HFF-Myc (cell line): ENCODE measurements at regions not wholly inside any gene's neighbourhood (a gene's known extent, or its start where the extent isn't known, plus 50 kb on each side); places are given as distances from the start of the nearest gene placed in this dataset.

ENCODE experiments used
- DNase-seq: peaks from one replicate; pipeline ENCODE4 v3.0.0-alpha.2; 2011; ENCODE audit warnings: low read depth; ENCODE audit errors: extremely low read depth
- H3K4me3 ChIP-seq: replicated peaks from 2 replicates; pipeline ENCODE4 v1.5.1; 2011; ENCODE audit warnings: low read depth, mild to moderate bottlenecking, control low read depth, low read length
- TF ChIP-seq, protein P1 (sequence below): IDR thresholded peaks from 2 replicates; pipeline ENCODE4 v1.5.1; 2012; ENCODE audit warnings: mild to moderate bottlenecking, low read depth, low read length, control low read depth; ENCODE audit errors: missing control alignments

DNA sequence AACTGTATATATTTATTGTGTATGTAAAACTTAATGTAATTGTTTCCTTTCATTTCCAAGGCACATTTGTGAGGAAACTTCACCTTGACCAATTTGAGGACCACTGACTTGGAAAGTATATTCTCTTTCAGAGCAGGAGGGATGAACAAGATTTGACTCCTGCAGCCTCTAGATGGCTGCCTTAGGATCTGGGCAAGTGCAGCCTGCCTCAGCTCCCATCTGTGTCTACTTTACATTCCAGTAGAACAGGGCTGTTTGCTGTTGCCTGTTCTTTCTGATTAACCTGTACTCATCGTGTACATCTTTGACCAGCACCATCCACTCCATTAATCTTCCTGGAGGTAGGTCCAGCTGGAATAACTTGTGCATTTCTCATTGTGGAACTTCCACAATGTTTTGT lies 312.8 kb downstream of the HLX start:
- TF ChIP-seq, protein P1, sequence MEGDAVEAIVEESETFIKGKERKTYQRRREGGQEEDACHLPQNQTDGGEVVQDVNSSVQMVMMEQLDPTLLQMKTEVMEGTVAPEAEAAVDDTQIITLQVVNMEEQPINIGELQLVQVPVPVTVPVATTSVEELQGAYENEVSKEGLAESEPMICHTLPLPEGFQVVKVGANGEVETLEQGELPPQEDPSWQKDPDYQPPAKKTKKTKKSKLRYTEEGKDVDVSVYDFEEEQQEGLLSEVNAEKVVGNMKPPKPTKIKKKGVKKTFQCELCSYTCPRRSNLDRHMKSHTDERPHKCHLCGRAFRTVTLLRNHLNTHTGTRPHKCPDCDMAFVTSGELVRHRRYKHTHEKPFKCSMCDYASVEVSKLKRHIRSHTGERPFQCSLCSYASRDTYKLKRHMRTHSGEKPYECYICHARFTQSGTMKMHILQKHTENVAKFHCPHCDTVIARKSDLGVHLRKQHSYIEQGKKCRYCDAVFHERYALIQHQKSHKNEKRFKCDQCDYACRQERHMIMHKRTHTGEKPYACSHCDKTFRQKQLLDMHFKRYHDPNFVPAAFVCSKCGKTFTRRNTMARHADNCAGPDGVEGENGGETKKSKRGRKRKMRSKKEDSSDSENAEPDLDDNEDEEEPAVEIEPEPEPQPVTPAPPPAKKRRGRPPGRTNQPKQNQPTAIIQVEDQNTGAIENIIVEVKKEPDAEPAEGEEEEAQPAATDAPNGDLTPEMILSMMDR = no peak
- H3K4me3 ChIP-seq = no peak overlapping the region
- no peak for DNase-seq

DNA sequence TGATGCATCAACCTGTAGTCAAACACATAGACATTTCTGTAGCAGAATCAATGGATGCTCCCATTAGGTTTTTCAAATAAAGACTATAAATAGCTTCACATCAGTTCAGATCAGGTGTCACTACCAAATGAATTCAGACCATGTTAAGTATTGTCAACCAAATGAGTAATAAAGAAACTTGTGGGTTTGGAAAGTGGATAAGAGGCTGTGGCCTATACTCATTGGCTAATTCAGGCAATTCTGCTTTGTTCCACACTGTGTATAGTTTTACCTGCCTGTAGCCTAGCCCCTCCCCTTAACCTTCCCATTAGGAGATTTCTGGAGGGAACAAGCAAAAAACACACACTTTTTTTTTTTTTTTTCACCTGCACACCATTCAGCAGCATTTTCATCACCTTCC lies 321.2 kb downstream of the HLX start:
- DNase-seq = no peak
- no peak overlapping the region for H3K4me3 ChIP-seq
- TF ChIP-seq, protein P1 = no peak

DNA sequence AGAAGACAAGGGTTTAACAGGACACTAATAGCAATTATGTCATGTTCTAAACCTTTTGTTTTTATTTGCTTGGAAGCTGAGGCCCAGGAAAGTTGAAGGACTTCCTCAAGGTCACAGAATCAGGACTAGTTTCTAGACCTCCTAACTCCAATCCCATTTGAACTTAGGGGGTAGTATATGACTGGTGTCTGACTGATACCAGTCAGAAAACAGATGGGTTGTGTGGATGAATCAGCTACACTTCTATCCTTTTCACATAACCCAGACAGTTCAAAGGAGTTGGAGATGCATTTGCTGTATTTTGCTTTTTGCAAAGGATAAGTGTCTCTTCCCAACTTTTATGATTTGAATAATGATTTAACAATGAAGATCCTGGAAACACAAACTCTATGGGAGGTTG lies 322.5 kb downstream of the HLX start:
- TF ChIP-seq, protein P1 = no peak
- no peak overlapping the region for H3K4me3 ChIP-seq
- DNase-seq = no peak

DNA sequence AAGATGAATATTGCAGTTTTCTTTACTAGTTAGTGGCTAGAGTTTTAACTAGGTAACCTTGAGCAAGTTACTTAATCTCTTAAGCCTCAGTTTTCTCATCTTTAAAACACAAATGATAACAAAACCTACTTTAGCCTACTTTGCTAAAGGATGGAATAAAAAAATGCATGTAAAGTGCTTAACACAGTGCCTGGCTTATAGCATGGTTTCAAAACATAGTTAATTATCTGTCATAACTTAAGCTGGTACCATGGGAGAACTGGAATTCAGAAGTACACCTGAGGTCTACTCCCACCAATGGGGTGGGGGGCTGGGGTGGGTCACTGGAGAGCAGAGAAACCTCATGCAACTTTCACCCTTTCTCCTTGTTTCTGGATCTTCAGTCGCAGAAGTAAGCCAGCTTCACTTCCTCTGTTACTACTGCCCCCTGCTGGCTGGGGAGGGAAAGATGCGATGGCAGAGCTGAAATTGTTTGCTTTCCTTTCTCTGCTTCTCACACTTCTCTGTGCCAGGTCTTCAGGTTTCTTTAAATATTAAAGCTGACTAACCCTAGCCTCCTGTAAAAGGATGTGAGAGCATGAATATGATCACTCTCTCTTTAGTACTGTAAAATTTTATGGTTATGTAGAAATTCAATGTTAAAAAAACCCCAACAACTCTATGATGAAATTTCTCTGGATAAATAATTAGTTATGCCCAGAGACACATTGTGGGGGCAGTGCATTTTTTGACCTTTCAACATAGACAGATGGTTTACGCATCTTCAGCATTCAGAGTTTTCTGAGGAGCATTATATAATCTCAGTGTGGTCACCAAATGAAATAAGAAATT lies 324.2 kb downstream of the HLX start:
- TF ChIP-seq, protein P1 = peak; percentile 88
- DNase-seq = peak; percentile 56
- no peak overlapping the region for H3K4me3 ChIP-seq

DNA sequence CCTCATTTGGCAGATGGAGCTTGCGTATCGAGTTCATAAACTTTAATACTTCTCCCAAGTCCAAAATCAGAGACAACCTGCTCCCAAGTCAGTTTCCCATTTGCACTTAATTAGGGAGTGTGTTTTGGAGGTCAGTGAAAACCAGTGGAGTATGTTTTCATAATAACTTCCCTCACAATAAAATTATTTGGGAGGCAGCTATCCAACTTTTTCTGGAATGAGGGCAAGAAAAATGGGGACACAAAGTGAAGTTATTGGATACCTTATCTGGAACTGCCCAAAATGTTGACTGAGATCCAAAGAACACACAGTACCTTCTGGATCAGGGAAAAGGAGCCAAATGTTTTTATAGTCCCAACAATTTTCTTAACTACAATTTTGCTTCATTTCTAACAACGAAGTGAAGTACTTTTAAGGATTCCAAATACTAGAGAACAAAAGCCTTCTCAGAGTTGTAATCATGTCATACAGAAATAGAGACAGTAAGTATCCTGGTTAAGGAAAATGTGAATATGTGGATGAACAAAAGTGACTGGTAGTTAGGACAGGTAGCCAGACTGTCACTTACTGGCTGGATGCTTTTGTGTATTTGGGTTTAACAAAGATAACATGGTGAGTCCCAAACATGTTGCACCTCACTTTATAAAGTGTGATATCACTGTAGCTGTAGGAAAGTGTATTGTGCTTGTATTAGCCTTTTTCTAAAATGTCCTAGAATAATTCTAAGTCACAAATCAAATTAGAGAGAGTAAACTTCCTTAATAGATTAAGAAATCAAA lies 325.0 kb downstream of the HLX start:
- TF ChIP-seq, protein P1 = no peak
- DNase-seq = no peak
- no peak overlapping the region for H3K4me3 ChIP-seq

DNA sequence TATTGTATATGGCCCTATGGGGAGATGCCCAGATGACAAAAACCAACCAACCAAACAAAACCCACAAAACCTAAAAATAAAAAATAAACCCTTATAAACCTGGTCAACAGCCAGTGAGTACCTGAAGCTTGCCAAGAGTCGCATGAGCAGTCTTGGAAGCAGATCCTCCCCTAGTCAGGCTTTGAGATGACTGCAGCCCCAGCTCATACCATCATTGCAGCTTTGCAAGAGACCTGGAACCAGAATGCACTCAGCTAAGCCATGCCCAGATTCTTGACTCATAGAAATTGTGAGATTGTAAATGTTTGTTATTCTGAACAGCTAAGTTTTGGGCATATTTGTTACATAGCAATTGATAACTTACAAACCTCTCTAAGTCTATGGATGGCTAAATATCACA lies 326.8 kb downstream of the HLX start:
- H3K4me3 ChIP-seq = no peak overlapping the region
- TF ChIP-seq, protein P1 = no peak
- no peak for DNase-seq
